GM19438 (cell line): ENCODE measurements at regions not wholly inside any gene's neighbourhood (a gene's known extent, or its start where the extent isn't known, plus 50 kb on each side); places are given as distances from the start of the nearest gene placed in this dataset.
"Not testable (repeated sequence)": the region's sequence is repeated elsewhere in the genome, so short reads cannot be mapped to it uniquely, and the experiment has no call there.

ENCODE experiments used
- ATAC-seq: cut with Tn5 transposase; IDR thresholded peaks from one replicate; pipeline ENCODE4 v1.9.1; 2021; ENCODE audit warnings: low read depth; ENCODE audit not compliant: unreplicated experiment

DNA sequence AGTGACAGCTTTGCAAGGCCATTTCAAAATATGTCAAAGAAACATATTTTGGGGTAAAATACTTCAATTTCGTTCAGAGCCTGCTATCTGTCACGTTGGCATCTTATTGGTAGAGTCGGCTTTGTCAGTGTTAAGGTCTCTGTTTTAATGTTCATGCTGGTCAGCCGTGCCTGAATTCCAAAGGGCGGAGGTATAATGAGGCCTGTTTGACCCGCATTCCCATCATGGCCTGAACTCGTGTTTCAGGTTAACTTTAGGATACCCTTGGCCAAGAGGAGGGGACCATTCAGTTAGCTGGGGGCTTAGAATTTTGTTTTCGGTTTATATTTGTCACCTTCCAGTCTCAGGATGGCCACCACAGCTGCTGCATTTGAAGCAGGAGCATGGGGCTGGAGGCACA lies 236.4 kb downstream of the NFATC2 start:
- ATAC-seq, result no peak

DNA sequence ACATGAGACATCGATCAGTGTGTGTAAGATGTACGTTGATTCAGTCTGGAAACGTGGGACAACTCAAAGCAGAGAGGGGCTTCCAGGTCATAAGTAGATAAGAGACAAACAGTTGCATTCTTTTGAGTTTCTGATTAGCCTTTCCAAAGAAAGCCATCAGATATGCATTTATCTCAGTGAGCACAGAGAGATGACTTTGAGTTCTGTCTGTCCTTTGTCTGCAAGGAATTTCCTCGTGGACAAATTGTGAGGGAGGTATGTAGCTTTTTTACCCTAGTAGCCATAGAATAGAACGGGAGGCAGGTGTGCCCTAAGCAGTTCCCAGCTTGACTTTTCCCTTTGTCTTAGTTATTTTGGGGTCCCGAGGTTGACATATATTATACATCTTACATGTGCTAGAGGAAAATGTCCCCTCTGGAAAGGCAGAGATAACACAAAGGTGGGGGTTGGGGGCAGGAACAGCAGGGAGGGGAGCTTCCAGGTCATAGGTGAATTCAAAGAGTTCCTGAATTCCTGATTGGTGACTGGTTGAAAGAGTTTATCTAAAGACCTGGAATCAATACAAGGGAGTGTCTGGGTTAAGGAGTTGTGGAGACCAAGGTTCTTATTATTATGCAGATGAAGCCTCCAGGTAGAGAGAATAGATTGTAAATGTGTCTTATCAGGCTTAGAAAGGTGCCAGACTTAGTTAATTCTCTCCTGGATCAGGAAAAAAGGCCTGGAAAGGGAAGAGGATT lies 237.0 kb downstream of the NFATC2 start:
- no peak for ATAC-seq

DNA sequence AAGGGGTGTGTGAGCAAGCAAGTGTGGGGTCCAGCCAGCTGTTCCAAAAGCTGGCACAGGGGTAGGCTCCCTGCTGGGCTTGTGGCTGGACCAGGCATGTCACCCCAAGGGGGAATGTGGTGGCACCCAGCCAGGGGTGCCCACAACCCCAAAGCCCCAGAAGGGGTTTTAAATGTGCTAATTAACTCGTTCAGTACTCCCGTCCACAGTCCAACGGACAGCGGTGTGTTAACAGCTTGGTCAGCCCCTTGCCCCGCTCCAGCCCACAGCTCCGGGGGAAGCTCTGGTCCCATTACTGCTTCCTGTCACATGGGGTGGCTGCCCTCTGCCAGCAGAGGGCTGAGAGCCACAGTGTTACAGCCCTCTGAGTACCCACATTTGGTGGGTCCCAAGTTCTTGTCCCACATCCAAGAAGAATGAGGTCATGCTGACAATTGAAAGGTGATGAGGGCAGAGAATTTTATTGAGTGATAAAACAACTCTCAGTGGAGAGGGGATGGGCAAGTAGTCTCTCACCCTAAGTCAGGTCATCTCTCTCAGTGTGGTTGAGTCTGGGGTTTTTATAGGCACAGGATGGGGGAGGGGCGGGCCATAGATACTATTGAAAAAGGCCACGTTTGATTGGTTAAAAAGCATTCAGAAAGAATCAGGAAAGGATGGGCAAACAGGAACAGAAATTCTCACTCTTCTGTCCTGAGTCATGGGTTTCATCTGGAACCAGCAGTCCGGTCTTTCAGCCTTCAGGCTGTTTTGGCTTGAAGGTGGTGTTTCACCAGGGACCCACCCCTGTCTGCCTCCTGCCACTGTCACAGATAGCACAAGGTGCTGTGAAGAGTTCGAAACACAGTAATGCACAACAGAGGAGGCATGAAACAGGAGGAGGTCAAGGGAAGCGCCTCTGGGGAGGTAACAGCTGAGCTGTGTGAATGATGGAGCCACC lies 238.5 kb downstream of the NFATC2 start:
- no peak for ATAC-seq

DNA sequence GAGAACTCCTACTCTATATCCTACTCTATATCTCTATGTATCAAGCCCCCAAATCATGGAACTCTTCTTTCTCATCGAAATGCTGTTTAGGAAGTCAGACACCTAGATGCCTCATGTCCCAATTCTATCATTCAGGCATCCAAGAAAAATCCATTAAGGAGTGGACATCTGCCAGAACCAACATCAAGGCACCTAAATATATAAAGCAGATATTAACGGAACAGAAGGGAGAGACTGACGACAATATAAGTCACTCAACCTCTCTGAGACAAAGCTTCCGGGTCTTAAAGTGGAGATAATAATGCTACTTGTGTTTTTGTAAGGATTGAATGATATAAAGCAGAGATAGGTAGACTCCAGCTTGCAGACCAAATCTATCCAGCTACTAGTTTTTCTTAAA lies 241.5 kb downstream of the NFATC2 start:
- no peak for ATAC-seq

DNA sequence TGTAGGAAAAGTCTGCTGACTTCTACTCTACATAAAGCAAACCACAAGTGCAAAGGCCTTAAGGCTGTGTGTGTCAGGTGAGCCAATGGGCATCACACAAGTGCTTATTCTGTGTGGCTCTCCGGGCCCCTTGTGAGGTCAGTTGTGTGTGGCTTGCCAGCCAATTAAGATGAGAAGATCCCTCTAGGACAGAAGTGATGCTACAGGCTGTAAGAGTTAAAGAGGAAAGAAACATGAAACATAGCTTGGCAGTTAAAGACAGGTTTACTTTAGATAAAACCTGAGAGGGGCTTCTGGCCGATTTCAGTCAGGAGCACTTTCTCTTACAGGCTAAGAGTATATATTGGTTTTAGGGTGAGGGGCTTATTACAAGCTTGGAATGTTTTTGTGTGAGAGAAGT lies 242.4 kb downstream of the NFATC2 start:
- no peak for ATAC-seq

DNA sequence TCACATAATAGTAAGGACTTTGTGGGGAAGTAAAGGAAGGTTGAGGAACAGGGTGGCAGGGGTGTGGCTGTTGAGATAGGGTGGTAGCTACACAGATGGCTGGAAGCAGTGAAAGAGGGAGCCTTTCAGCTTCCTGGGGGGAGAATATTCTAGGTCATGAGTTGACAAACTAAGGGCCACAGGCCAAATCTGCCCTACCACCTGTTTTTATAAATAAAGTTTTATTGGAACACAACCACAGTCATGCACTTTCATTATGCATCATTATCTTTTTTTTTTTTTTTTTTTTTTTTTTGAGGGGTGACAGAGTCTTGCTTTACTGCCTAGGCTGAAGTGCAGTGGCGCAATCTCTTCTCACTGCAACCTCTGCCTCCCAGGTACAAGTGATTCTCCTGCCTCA lies 243.1 kb downstream of the NFATC2 start:
- no peak for ATAC-seq

DNA sequence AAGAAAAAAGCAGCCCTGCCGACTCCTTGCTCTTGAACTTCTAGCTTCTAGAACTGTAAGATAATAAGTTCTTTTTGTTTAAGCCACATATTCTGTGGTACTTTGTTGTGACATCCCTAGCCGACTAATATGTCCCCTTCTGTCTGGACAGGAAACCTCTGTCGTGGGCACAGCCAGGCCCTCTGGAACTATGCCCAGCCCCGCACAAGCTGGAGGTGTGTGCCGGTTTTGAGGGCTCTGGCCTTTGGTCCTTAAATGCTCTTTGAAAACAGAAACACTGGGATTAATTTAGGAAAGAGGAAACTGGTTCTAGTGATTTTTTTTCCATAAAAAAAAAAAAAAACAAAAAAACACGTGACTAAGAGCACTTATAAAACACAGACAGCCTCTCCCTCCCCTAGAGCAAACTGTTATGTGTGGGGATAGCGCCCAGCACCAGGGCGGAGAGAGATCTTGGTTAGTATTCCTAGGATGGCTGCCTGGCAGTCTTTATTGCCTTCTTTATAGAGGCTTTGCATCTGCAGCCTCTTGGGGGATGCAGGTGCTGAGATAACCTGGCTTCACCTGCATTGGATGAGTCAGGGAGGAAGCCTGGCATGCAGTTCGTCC lies 244.3 kb downstream of the NFATC2 start:
- ATAC-seq, result no peak

DNA sequence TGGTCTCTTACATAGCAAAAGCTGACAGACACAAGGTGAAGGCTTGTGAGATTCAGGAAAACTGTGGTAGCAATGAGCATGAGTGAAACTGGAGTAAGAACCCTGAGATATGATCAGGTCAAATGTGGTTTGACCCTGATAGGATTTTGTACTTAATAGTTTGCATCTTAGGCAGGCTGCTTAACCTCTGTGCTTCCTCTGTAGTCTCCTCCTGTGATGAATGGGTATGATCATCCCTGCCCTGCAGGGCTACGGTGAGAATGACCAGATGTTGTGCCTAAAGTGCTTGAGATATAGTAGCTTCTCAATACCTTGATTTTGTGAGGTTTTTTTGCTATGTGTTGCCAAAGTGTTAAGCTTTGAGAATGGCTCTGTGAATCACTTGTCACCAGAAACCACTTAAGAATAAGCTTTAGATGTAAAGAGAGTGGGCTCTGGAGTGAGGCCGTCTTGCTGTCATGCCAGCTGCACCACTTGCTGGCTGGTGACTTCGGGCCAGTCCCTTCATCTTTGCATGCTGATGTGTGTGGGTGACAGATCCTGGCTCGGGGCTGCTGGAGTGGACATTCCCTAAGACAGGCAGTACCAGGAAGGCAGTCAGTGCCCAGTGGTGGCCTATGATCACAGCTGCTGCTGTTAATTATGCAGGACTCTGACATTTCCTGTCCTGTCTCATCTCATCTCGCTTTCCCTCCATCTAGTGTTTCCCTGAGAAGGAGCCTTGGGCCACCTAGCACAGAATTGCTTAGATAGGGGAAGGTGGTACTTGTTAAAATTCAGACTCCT lies 254.7 kb downstream of the NFATC2 start:
- no peak for ATAC-seq

DNA sequence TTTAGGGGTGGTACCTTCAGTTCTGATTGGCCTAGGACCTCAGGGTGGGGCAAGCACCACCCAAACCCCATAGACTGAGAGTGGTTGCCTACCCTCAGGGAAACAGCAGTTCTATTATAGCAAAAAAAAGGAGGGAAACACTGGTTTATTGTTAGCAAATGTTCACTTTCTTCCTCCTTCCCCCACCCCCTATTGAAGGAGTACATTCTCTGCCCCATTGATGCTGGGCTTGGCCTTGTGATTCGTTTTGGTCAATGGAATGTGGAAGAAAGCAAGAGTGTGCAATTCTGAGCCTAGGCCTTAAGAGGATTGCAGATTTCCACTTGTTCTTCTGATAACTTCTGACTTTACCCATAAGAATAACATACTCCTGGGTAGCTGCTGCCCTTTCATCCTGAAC lies 255.8 kb downstream of the NFATC2 start:
- ATAC-seq, result no peak

DNA sequence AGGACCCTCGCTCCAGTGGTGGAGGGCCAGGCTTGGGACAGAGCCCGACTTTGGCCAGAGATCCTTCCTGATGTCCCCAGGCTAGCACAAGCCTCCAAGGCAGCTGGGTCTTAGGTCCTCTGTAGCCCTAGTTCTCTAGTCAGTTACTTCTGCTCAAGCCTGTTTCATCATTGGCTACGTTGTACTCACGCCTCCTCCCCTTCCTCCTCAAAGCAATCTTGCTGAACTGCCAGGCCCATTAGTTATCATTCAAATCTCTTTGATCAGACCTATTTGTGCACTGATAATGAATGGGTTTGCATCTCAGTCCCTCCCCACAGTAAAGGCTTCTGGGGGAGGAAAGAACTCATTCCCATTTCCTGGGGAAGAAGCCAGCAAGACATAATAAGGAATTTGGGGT lies 256.8 kb downstream of the NFATC2 start:
- no peak for ATAC-seq

DNA sequence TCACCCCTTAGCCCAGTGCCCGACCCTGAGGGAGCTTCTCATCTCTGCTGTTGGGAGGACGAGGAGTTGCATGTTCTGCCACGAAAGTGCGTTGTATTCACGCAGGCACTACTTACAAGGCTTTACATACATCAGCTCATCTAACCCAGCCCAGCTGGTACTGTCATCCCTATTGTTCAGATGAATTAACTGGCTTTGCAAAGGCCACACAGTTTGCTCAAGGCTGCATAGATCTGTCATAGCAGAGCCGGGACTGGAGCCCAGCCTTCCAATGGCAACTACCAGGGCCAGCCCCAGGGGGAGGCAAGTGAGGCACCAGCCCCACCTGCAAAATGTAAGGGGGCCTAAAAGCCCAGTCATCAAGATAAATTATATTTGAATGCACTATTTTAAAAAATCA lies 257.6 kb downstream of the NFATC2 start:
- no peak for ATAC-seq

DNA sequence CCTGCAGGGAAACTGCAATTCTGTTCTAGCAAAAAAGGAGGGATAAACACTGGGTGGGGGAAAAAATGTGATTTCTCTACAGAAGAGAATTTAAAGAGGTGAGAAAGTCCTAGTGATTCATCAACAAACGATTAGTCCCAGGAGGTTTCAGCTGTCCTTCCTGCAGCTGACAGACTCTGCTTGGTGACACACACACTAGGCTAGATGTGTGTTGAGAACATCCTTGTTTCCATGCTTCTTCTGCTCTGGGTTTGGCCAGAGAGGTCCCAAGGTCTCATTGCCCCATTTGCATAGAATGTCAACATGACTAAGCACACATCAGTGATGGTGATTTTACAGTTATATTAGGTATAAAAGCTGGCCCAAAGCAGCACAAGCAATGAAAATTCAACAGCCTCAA lies 258.3 kb downstream of the NFATC2 start:
- no peak for ATAC-seq

DNA sequence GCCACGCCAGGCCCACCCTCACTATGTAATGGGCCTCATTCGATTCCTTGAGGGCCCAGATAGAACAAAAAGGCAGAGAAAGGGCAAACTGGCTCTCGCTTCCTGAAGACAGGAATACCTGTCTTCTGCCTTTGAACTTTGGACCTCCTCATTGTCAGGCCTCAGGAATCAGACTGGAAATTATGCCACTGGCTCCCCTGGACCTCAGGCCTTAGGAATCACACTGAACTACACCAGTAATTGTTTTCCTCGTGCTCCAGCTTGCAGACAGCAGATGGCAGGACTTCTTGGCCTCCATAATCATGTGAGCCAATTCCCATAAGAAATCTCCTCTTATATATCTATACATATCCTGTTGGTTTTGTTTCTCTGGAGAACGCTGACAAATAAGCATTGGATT lies 258.6 kb upstream of the KCNG1 start:
- ATAC-seq, result no peak

DNA sequence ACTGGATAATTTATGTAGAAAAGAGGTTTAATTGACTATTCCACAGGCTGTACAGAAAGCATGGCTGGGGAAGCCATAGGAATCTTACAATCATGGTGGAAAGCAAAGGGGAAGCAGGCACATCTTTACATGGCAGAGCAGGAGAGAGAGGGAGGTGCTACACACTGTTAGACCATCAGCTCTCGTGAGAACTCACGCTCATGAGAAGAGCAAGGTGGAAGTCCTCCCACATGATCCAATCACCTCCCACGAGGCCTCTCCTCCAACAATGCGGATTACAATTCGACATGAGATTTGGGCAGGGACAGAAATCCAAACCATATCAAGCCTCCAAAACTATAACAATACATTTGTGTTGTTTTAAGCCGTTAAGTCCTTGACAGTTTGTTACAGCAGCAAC lies 257.1 kb upstream of the KCNG1 start:
- ATAC-seq, result no peak

DNA sequence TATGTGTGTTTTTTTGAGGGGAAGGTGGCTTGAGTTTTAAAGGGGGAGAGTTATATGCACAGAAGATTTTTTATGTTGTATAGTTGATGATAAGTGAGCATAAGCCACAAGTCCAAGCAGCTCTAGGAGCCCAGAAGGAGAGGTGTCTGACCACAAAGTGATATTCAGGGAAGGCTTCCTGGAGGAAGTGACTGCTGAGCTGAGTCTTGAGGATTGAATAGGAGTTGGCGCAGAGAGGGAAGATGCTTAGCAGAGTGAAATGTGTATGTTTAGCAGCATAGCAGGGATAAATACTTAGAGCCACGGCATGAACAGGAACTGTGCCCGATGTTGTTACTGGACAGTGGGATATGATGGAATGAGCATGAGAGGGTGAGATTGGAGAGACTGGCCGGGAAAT lies 255.1 kb upstream of the KCNG1 start:
- no peak for ATAC-seq

DNA sequence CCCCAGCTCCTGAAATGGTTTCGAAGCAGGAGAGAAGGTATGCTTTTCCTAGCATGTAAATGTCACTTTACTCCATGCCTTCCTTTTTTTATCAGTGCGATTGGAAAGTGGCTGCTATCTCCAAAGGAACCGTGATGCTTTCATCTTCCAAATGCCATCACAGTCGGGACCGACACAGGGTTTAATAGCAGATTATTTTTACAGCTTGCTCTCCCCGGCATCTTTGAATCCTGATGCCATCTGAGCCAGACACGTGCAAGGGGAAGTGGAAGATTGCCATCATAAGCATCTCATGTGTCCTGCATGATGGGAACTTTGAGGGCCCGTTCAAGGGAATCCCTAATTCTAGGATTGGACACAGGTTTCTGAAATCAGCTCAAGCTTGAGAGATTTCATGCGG lies 253.4 kb upstream of the KCNG1 start:
- no peak for ATAC-seq

DNA sequence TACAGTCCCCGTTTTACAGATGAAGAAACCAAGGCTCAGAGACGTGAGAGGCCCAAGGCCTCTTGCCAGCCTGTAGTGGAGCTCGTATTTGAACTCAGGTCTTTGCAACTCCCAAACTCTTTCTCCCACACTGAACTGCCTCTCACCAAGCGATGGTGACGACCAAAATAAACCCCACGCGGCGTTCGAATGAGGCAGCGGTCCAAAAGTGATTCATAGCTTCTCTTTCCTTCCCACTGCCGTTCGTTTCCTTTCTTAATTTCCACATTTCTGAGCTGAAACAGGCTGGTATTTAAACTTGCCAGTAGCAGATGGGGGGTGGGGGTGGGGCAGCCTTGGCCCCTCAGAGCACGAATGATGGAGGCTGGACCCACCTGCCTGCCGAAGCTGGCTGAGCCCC lies 252.9 kb upstream of the KCNG1 start:
- ATAC-seq, result no peak

DNA sequence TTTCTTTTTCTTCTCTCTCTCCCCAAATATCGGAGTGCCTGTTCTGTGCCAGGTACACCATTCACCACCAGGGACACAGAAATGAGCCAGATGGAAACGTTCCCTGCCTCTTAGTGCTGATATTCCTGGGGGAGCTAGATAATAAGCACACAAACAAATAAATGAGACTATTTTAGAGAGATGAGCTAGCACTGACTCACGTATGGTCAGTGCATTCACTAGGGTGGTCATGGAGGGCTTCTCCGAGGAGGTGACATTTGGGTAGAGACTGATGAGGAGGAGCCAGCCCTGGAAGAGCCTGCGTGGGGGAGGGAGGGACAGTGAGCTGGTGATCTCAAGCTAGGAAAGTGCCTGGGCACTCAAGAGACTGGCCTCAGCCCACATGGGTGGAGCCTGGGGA lies 252.3 kb upstream of the KCNG1 start:
- ATAC-seq, result no peak

DNA sequence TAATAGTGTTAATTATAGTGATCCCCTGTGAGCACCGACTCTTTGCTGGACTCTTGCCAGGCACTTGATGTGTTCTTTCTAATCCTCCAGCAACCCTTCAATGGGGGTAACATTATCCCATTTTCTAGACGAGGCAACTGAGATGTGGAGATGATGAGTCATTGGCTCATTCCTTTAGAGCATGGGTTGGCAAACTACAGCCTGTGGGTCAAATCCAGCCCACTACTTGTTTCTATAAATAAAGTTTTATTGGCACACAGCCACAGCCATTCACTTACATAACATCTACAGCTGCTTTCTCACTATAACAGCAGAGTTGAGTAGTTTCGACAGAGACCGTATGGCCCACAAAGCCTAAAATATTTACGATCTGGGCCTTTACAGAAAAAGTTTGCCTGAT lies 249.5 kb upstream of the KCNG1 start:
- ATAC-seq, result no peak

DNA sequence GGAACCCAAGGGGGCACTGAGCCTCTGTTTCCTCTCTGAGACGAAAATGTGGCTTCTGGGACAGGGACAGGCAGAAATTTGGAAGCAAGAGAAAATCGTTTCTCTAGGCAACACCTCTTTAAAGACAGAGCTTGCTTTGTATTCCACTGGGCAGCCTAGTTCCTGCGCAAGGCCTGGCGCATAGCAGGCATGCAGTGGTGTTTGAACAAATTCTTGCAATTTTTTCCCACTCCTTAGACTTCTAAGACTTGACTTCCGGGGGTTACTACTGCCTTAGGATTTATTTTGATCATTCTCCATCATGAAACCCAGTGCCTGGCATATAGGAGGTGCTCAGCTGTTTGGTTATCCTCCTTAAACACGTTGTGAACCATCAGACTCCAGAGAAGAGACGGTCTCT lies 249.0 kb upstream of the KCNG1 start:
- ATAC-seq, result no peak

DNA sequence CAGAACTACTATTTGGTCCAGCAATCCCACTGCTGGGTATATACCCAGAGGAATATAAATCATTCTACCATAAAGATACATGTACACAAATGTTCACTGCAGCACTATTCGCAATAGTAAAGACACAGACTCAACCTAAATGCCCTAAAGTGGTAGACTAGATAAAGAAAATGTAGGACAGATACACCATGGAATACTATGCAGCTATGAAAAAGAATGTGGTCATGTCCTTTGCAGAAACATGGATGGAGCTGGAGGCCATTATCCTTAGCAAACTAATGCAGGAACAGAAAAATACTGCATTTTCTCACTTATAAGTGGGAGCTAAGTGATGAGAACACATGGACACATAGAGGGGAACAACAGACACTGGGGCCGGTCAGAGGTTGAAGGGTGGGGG lies 248.4 kb upstream of the KCNG1 start:
- ATAC-seq, result not testable (repeated sequence)
